GM18498 (cell line): ENCODE measurements at regions not wholly inside any gene's neighbourhood (a gene's known extent, or its start where the extent isn't known, plus 50 kb on each side); places are given as distances from the start of the nearest gene placed in this dataset.
"Not testable (repeated sequence)": the region's sequence is repeated elsewhere in the genome, so short reads cannot be mapped to it uniquely, and the experiment has no call there.

Experiments
- ATAC-seq: cut with Tn5 transposase; IDR thresholded peaks from one replicate; pipeline ENCODE4 v1.9.1; 2021; ENCODE audit warnings: mild to moderate bottlenecking, moderate library complexity; ENCODE audit not compliant: unreplicated experiment

DNA sequence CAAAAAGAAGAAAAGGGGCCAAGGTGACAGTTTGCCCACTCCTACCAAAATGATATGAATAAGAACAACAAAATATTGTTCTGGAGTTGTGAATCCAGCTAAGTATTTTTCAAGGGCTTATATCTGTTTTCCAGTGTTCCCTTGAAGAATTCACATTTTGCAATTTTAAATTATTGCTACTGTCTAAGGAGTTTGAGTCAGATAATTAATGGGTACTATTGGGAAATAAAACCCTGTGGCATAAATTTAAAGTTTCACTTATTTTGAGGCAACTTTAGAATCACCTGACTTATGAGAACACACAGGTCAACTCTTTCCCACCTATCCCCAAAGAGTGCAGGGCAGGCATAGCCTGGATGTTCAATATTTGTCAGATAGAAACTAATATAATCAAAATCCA is 188.0 kb upstream of the GHR start:
- no peak for ATAC-seq

DNA sequence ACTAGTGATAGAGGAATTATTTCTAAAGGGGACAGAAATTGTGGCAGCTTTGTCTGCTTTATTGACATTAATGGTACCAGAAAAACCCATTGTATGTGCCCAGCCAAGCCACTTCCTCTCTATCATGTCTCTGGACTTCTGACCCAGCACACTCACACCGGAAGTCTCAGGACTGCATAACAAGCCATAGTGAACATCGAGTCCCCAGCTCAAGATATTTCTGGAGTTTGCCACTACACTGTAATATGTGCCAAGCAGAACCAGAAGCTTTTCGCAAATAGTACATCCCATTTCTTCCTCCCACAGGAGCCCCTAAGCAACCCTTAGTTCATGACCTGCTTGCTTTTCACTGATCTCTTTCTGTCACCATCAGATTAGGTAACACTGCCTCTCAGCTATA is 187.4 kb upstream of the GHR start:
- ATAC-seq, result no peak

DNA sequence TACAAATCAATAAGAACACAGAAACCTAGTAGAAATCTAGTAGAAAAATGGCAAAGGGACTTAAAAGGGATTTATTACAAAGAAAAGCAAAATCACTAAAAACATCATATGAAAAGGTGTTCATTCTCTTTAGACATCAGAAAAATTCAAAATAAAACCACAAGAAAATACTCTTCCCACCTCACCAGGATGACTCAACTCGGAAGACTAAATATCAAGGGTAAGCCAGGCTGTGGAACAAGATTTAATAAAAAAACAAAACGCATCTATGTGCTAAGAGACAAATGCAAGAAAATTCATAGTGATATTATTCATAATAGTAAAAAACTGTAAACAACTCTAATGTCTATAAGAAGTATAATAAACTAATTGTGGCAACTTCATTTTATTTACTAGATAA is 181.6 kb upstream of the GHR start:
- ATAC-seq, result no peak

DNA sequence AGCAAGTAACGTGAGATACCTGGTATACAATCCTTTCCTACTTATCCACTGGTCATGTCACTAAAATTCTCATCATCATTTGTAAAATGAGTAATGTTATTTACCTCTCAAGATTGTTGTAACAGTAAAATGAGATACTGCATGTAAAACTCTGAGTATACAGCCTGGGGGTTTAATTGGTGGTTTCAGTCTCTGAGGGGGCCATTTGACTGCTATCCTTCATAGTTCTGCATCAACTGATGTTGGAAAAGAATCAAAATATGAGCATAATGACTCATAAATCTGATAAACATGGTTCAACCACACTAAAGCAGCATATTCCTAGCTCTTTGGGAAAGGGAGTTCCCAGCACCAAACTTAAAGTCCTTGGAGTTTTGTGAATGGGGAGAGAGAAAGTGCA is 181.0 kb upstream of the GHR start:
- no peak for ATAC-seq

DNA sequence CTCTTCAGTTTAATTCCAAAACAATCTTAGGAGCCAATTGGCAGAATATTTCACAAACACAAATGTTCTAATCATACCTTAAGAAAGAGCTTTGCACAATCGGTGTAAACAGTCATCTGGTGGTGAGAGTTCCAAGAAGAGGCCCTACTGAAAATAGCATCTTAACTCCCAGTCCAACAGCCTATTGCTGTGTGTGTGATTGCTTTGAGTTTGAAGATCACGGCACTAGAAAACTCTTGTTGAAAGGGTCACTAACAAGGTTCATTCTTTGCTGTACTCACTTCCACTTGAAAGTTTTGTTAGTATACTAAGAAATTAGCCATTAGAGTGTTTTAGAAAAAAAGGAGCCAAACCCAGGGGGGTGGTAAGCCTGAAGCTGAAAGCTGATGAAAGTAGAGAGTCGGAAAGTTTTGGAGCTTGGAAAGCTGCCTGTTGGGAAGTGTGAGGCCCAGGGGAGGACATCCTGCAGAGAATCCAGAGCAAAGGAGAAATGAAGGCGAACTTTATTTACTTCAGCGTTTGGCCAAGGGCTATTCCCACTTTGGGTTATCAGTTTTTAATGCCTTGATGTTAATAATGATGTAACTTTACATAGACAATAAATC is 180.3 kb upstream of the GHR start:
- ATAC-seq, result no peak

DNA sequence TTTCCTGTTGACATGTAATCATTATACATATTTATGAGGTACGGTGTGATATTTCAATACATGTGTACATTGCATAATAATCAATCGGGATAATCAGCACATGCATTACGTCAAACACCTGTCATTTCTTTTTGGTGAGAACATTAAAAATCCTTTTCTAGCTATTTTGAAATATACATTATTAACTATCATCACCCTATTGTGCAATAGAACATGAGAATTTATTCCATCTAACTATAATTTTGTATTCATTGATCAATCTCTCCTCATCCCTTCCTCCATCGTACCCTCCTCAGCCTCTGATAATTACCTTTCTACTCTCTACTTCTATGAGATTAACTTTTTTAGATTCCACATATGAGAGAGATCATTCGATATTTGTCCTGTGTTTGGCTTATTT is 170.9 kb upstream of the GHR start:
- no peak for ATAC-seq

DNA sequence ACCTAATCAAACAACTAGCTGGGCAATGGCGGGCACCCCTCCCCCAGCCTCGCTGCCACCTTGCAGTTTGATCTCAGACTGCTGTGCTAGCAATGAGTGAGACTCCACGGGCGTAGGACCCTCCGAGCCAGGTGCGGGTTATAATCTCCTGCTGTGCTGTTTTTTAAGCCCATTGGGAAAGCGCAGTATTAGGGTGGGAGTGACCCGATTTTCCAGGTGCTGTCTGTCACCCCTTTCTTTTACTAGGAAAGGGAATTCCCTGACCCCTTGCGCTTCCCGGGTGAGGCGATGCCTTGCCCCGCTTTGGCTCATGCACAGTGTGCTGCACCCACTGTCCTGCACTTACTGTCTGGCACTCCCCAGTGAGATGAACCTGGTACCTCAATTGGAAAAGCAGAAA is 163.3 kb upstream of the GHR start:
- ATAC-seq, result not testable (repeated sequence)

DNA sequence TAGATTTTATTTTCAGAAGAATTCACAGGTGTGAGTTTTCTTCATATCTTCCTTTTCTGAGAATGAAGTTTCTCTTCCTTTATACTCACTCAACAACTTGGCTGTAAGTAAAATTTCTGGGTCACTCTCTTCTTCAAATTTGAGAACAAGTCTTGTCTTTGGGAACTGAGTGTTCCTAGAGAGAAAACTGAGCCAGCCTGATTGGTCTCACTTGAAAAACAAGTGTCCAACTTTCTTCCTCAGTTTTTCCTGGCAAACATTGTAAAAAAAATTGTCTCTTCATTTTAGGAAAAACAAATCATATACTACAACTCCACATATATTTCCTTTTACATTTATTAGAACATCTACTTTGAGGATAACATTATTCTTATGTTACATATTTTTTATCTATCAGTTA is 156.1 kb upstream of the GHR start:
- no peak for ATAC-seq

DNA sequence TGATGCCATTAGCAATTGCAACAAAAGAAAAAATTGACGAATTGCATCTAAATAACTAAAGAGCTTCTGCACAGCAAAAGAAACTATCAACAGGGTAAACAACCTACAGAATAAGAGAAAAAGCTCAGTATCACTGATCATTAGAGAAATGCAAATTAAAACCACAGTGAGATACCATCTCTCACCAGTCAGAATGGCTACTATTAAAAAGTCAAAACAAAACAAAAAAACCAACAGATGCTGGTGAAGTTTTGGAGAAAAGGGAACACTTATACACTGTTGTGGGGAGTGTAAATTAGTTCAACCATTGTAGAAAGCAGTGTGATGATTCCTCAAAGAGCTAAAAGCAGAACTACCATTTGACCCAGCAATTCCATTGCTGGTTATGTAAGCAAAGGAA is 155.1 kb upstream of the GHR start:
- ATAC-seq, result not testable (repeated sequence)

DNA sequence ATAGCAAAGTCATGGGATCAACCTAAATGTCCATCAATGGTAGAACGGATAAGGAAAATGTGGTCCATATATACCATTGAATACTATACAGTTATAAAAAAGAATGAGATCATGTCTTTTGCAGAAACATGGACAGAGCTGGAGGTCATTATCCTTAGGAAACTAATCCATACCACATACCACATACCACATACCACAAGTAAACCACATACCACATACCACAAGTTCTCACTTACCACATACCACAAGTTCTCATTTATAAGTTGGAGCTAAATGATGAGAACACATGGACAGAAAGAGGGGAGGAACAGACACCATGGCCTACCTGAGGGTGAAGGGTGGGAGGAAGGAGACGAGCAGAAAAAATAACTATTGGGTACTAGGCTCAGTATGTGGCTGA is 154.6 kb upstream of the GHR start:
- ATAC-seq, result no peak

DNA sequence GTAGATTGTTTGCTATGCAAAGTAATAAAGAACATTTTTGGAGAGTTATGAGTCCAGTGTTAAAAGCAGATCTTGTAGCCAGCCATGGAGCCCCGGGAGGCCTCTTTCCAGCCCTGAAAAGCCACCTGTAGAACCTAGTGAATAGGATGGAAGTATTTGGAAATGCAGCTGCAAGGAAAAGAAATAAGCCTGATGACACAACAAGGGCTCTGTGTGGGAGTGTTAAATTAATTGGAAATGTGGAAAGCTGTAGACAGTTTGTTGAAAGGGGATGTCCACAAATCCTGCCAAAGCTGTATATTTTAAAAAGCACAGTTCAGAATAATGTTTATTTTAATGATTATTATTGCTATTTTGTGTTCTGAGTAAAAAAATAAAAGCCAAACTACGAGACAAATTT is 152.5 kb upstream of the GHR start:
- ATAC-seq, result no peak

DNA sequence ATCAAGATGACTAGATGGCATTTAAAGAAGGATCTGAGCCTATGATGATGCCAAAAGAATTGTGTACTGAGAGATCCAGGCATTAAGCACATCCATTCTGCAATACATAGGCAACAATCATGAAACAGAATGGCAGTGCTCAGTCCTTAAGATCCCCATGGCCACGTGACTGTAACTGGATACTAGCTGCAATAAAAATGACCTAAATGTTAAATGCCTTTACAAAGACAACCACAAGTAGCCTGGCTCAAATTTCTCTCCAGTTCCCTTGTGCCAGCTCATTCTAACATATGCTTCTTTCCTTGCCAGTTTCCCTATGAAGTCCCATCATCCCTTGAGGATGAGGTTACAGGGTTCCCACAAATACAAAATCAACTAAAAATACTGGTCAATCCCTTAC is 148.3 kb upstream of the GHR start:
- ATAC-seq, result no peak

DNA sequence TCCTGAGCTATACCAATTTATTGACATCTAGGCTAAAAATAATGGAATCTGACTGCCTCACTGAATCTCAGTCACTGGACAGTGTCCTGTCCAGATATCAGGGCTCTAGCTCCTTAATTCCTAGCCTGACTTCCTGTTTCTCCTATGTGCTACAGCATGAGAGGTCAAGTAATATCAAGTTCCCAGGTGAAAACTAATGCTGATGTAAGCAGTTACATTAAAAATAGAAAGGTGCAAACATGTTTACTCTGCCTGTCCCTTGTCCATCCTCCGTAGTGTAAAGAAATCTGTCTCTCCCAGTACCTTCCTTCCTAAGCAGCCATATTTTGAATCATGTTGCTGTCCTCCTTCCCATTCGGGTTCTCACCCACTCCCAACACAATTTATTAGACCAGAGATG is 145.9 kb upstream of the GHR start:
- ATAC-seq, result no peak

DNA sequence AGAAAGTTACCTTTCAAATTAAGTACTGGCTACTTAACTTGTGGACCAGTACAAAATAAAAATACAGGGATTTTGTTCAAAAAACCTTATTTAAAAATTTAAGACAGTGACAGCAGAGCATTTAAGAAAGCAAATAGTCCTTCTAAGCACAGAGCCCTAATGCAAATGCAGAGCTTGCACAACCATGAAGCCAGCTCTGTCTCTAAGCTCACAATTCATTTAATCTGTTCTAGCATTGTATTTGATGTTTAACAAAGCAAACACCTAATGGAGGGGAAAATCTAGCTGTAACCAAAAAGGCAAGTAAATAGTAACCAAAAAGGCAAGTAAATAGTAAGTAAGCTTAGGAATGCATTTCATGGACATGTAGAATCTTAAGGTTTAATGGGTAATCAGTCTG is 138.7 kb upstream of the GHR start:
- no peak for ATAC-seq

DNA sequence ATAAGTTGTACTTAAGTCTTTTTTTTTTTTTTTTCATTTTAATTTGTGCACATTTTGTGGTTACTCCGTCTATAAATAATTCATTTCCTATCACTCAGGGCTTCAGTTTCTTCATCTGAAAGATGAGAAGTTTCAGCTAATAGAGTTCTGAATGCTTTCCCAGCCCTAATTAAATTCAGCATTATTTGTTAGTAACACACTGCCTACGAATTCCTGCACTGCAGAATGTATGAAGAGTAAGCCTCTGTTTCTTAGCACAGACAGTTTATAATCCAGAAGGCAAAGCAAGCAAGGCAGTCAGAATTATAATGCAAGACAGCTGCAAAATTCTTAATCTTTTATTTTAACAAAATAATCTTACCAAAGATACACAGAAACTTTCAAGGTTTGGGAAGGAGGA is 138.0 kb upstream of the GHR start:
- no peak for ATAC-seq

DNA sequence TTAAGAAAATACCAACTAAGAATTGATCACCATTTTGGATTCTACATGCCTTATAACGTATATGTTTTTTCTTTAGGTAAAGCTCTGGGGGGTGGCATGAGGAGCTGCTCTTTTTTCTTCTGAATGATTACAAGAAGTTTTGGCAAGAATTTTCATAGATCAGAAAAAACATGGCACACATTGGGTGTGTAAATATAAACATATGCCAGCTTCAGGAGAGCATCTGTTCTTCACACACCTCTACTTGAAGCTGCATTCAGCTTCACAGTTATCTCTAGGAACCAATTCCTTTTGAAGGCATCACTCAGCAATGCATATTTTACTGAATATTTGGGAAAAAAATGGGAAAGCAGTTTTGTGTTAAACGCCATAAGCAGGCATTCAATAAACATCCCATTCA is 122.7 kb upstream of the GHR start:
- ATAC-seq, result no peak

DNA sequence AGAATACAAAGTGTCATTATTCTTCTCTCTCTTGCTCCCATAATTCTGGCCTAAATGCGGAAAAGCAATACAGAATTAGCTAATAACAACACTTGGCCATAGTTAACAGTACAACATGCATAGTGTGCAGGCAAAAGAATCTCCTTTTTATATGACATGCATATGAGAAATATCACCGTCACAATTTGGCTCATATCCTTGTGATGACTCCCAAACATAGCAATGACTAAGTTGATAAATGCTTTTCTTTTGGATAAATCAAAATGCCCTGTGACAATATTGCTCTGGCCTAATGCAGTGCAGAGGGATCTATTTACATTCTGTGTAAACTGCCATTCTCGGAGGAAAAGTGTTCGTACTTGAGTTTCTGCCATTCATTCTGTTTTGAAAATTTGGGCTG is 121.9 kb upstream of the GHR start:
- ATAC-seq, result no peak

DNA sequence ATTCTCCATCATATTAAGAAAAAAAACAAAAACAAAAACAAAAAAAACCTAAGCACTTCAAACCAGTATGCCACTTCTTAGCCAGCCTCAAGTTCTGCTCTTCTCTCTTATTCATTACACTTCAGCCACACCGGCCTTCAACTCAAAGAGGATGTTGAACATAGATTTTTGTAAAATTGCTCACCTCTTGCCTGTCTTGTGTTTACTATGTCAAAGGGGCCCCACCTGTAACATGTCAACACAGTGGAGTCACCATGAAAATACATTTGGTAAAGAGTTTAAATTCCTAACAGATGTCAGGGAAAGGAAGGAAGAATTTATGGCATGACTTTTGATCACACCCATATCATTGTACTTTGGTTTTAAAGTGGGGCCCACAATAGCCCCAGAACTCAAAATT is 121.1 kb upstream of the GHR start:
- no peak for ATAC-seq

DNA sequence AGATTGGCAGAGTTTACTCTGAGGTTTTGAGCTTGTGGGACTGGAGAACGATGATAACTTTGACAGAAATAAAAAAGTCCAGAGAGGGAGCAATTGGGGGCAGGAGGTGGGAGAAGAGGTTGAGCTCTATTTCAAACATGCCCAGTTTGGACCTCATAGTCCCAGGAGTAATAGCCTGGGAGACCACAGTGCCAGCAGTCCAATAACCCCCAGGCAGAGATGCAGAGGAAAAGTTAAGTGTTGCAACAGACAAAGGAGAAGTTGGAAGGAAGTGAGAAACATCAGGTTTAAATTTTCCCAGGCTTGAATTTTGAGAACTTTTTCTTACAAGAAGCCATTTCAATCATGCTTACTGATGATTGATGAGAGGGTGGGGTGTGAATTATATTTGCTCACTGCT is 117.0 kb upstream of the GHR start:
- ATAC-seq, result no peak

DNA sequence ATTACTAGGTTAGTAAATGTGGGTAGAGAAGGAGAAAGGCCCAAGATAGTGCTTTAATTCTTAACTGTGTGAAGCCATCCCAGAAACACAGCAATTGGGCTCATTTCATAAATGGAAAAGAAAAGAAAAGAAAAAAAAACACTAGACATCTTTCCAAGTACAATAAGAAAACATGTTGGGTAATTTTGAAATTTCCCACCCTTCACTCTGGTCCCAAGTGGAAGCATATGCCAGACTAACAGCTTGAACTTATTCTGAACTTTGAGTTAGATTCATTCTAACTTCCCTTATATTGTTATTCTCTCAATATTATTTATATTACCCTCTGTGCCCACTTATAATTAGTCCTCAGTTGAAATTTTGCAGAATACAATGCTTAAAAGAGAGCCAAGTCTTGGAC is 113.4 kb upstream of the GHR start:
- ATAC-seq, result no peak

DNA sequence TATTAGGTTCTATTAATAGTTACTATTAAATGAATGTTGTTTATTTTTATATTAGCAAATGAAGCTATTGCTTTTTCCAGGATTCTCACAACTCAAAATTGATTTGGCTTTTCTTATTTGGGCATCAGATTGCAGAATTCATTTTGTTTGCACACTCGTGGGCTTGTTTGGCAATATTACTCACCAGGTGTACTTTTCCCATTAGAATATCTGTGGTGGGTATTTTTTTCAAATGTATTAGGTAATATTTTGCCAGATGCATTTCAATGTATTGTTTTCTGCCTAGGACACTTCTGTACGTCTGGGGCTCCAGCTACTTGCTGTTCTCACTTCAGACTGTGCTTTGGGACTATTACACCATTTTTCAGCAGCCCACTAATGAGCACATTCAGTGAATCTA is 108.0 kb upstream of the GHR start:
- ATAC-seq, result no peak

DNA sequence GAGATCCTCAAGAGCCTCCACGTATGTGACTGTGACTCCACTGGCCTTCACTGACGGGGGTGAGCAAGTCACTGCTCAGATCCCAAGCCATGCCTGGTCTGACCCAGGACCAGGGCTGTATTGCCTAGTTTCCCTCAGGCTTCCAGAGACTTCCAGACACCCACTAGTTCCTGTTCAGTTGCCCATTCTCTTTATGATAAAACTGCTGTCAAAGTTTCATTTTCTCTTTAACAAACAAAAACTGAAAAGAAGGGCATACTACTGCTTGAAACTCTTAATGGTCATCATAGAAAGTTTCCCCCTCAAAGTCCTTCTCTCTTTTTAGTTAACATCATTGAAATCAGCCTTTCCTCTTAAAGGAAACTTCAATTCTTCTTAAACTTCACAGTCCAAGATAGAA is 105.7 kb upstream of the GHR start:
- ATAC-seq, result no peak

DNA sequence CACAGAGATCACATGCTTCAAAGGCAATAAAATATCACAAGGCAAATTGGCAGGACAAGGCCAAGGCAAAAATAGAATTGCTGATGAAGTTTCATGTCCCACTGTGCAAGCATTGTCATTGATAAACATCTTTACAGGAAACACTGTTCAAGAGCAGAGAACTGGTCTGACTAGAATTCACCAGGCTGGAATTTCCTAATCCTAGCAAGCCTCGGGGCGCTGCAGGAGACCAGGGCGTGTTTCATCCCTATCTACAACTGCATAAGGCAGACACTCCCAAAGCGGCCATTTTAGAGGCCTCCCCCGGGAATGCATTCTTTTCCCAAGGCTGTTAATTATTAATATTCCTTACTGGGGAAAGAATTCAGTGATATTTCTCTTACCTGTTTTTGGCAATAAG is 103.7 kb upstream of the GHR start:
- ATAC-seq, result not testable (repeated sequence)

DNA sequence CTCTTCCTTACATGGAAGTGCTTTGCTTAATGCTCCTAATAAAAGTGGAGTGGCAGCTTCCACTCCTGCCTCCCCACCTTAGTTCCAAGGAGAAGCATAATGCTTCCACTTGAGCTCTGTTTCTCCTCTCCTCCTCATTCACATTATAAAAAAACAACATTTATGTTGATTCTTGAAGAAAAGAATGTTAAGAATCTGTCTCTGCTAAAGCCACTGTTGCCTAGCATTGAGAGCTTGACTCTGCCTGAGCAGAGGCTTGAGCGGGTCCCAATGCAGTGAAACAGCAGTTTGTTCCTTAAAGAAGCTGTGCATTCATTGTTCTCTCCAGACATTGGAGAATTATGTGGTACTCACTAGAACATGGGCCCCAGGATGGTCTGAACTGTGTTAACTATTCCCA is 101.5 kb upstream of the GHR start:
- ATAC-seq, result no peak
